H1 (cell line): ENCODE measurements at regions not wholly inside any gene's neighbourhood (a gene's known extent, or its start where the extent isn't known, plus 50 kb on each side); places are given as distances from the start of the nearest gene placed in this dataset.
A peak's percentile ranks its signal among the peaks of the same experiment; 100 is the strongest.

ENCODE experiments used
- CTCF ChIA-PET: fragments of 300-600 bp; sonication (Branson Sonifier 250); formaldehyde crosslinking; loops from one replicate; lab custom pipeline; 2021; ENCODE audit not compliant: partially characterized antibody; lab: Charles Lee
- POLR2A ChIA-PET: fragments of 300-600 bp; sonication (Branson Sonifier 250); formaldehyde crosslinking; loops from one replicate; lab custom pipeline; 2021; ENCODE audit warnings: inconsistent platforms; ENCODE audit not compliant: partially characterized antibody; lab: Charles Lee
- DNase-seq, 2 experiments: peaks; one replicate each; pipeline versions ENCODE4 v3.0.0 to v3.0.0-alpha.2; 2010 to 2022; ENCODE audit warnings: low spot score in 2 of 2, low read depth in 1 of 2, mixed read lengths in 1 of 2
- FAIRE-seq: peaks from 2 replicates; lab custom pipeline; 2011; peaks lifted over from hg19 to GRCh38; lab: Jason Lieb, UNC
- H2AFZ ChIP-seq: 2 replicates; pipeline ENCODE4 v1.8.1; 2012; ENCODE audit warnings: low read length, inconsistent platforms
- H2AK5ac ChIP-seq: 2 replicates; pipeline ENCODE4 v1.6.1; 2013; ENCODE audit warnings: low read depth, low read length
- H2BK120ac ChIP-seq: replicated peaks from 2 replicates; pipeline ENCODE3; 2013; ENCODE audit warnings: low read depth, low read length, inconsistent platforms
- H2BK12ac ChIP-seq: 2 replicates; pipeline ENCODE4 v1.6.1; 2013; ENCODE audit warnings: low read depth, low read length
- H2BK15ac ChIP-seq: 2 replicates; pipeline ENCODE4 v1.6.1; 2013; ENCODE audit warnings: low read length
- H2BK20ac ChIP-seq: 2 replicates; pipeline ENCODE4 v1.6.1; 2013; ENCODE audit warnings: low read length
- H2BK5ac ChIP-seq: 2 replicates; pipeline ENCODE4 v1.6.1; 2013; ENCODE audit warnings: low read depth, low read length
- H3K14ac ChIP-seq: 2 replicates; pipeline ENCODE4 v1.6.1; 2013; ENCODE audit warnings: inconsistent platforms; ENCODE audit not compliant: insufficient read length
- H3K18ac ChIP-seq: 2 replicates; pipeline ENCODE4 v1.6.1; 2013; ENCODE audit warnings: low read length; ENCODE audit errors: extremely low read depth
- H3K23ac ChIP-seq: 2 replicates; pipeline ENCODE4 v1.6.1; 2013; ENCODE audit warnings: inconsistent platforms; ENCODE audit not compliant: insufficient read length
- H3K23me2 ChIP-seq: 2 replicates; pipeline ENCODE4 v1.6.1; 2013; ENCODE audit warnings: low read depth, low read length
- H3K27ac ChIP-seq: 2 replicates; pipeline ENCODE4 v1.6.1; 2011; ENCODE audit warnings: low read depth, low read length, inconsistent platforms
- H3K27me3 ChIP-seq, 4 experiments: replicated peaks in 1 of 4; 1 replicate in 1 of 4; 2 replicates in 3 of 4; pipeline versions ENCODE4 v1.6.1 to v1.8.1; 2011 to 2013; ENCODE audit warnings: low read length in 3 of 4, mild to moderate bottlenecking in 3 of 4, inconsistent platforms in 2 of 4, mixed read lengths in 2 of 4, moderate library complexity in 1 of 4; ENCODE audit not compliant: control insufficient read depth in 3 of 4, insufficient read depth in 3 of 4; ENCODE audit errors: extremely low read depth in 1 of 4
- H3K36me3 ChIP-seq, 4 experiments: 2 replicates each; pipeline versions ENCODE4 v1.6.1 to v1.8.1; 2011 to 2013; ENCODE audit warnings: mild to moderate bottlenecking in 4 of 4, low read length in 3 of 4, moderate library complexity in 2 of 4, control low read depth in 1 of 4, inconsistent platforms in 1 of 4; ENCODE audit not compliant: insufficient read depth in 4 of 4, control insufficient read depth in 2 of 4
- H3K4ac ChIP-seq: replicated peaks from 2 replicates; pipeline ENCODE3; 2013; ENCODE audit warnings: low read length, low read depth, mixed read lengths, inconsistent platforms; ENCODE audit not compliant: insufficient read length
- H3K4me1 ChIP-seq, 4 experiments: replicated peaks in 1 of 4; 1 replicate in 1 of 4; 2 replicates in 3 of 4; pipeline versions ENCODE4 v1.6.1 to v1.8.1; 2011 to 2013; ENCODE audit warnings: low read length in 3 of 4, inconsistent platforms in 2 of 4, mixed read lengths in 1 of 4; ENCODE audit not compliant: insufficient read depth in 4 of 4, control insufficient read depth in 3 of 4
- H3K4me2 ChIP-seq, 2 experiments: 2 replicates each; pipeline versions ENCODE4 v1.6.1 to v1.8.1; 2011 to 2013; ENCODE audit warnings: low read depth in 2 of 2, low read length in 2 of 2, control low read depth in 1 of 2, inconsistent platforms in 1 of 2, mild to moderate bottlenecking in 1 of 2; ENCODE audit not compliant: insufficient read depth in 1 of 2
- H3K4me3 ChIP-seq, 4 experiments: fragments of 200-600, 300-600 bp in 1 of 4; sonication (generic), shearing (Covaris generic), sonication (Bioruptor Twin) in 1 of 4; 2 replicates each; pipeline versions ENCODE4 v1.5.1 to v1.8.1; 2011 to 2016; ENCODE audit warnings: low read length in 4 of 4, low read depth in 3 of 4, control low read depth in 2 of 4, inconsistent platforms in 2 of 4, mild to moderate bottlenecking in 2 of 4, mixed read lengths in 1 of 4, moderate library complexity in 1 of 4; ENCODE audit not compliant: insufficient read depth in 2 of 4; ENCODE audit errors: extremely low read depth in 1 of 4
- H3K56ac ChIP-seq: replicated peaks from 2 replicates; pipeline ENCODE3; 2013; ENCODE audit warnings: low read depth, mild to moderate bottlenecking, mixed read lengths, low read length, inconsistent platforms; ENCODE audit not compliant: insufficient read length
- H3K79me1 ChIP-seq: 2 replicates; pipeline ENCODE4 v1.6.1; 2013; ENCODE audit warnings: low read depth, low read length, control low read depth
- H3K79me2 ChIP-seq, 2 experiments: 2 replicates each; pipeline versions ENCODE4 v1.6.1 to v1.8.1; 2012 to 2013; ENCODE audit warnings: low read length in 2 of 2, mild to moderate bottlenecking in 2 of 2, inconsistent platforms in 1 of 2; ENCODE audit not compliant: insufficient read depth in 2 of 2, control insufficient read depth in 1 of 2
- H3K9ac ChIP-seq, 4 experiments: replicated peaks in 1 of 4; 1 replicate in 1 of 4; 2 replicates in 3 of 4; pipeline versions ENCODE4 v1.6.1 to v1.8.1; 2011 to 2013; ENCODE audit warnings: low read depth in 3 of 4, low read length in 3 of 4, control low read depth in 2 of 4, mild to moderate bottlenecking in 2 of 4, moderate library complexity in 2 of 4, inconsistent platforms in 1 of 4; ENCODE audit errors: extremely low read depth in 1 of 4
- H3K9me3 ChIP-seq, 2 experiments: 2 replicates each; pipeline versions ENCODE4 v1.6.1 to v1.8.1; 2012 to 2013; ENCODE audit warnings: mild to moderate bottlenecking in 2 of 2, moderate library complexity in 2 of 2, control low read depth in 1 of 2, inconsistent platforms in 1 of 2, low read depth in 1 of 2, low read length in 1 of 2, mixed read lengths in 1 of 2; ENCODE audit not compliant: insufficient read depth in 2 of 2
- H4K20me1 ChIP-seq, 2 experiments: replicated peaks in 1 of 2; 2 replicates each; pipeline versions ENCODE3 to v1.8.1; 2011 to 2013; ENCODE audit warnings: inconsistent platforms in 2 of 2, low read length in 2 of 2, mild to moderate bottlenecking in 1 of 2; ENCODE audit not compliant: insufficient read depth in 2 of 2, control insufficient read depth in 1 of 2
- H4K5ac ChIP-seq: 2 replicates; pipeline ENCODE4 v1.6.1; 2013; ENCODE audit warnings: low read length, low read depth, mixed read lengths, inconsistent platforms; ENCODE audit not compliant: insufficient read length
- H4K8ac ChIP-seq: 2 replicates; pipeline ENCODE4 v1.8.0; 2013; ENCODE audit warnings: mild to moderate bottlenecking, moderate library complexity, low read length, inconsistent platforms; ENCODE audit not compliant: insufficient read depth; ENCODE audit errors: extremely low read depth
- H4K91ac ChIP-seq: replicated peaks from 2 replicates; pipeline ENCODE3; 2013; ENCODE audit warnings: low read length, mixed read lengths, inconsistent platforms; ENCODE audit not compliant: insufficient read length
- EP300 ChIP-seq, 2 experiments: IDR thresholded peaks; 1 replicate in 1 of 2; 2 replicates in 1 of 2; pipeline ENCODE4 v1.6.1; 2011 to 2012; ENCODE audit warnings: low read depth in 2 of 2, low read length in 2 of 2, mild to moderate bottlenecking in 2 of 2, borderline replicate concordance in 1 of 2, inconsistent platforms in 1 of 2, moderate library complexity in 1 of 2
- RAD21 ChIP-seq, 2 experiments: IDR thresholded peaks in 1 of 2; conservative IDR thresholded peaks in 1 of 2; 2 replicates each; pipeline ENCODE4 v1.6.1; 2011; ENCODE audit warnings: low read depth in 2 of 2, low read length in 2 of 2, improper control_type of control experiment in 1 of 2, inconsistent platforms in 1 of 2, mild to moderate bottlenecking in 1 of 2, moderate library complexity in 1 of 2
- WGBS, 2 experiments: shearing (Covaris generic) in 1 of 2; methylation state at CpG; one replicate each; pipeline versions ENCODE4 v1.1.6 to v1.1.7; 2013 to 2015; ENCODE audit warnings: low lambda C conversion rate in 2 of 2, mixed read lengths in 2 of 2, inconsistent platforms in 1 of 2, low coverage in 1 of 2, missing lambda C conversion rate in 1 of 2; ENCODE audit not compliant: insufficient replicate concordance in 2 of 2, insufficient coverage in 1 of 2, insufficient read length in 1 of 2; ENCODE audit errors: extremely low coverage in 1 of 2, missing lambda C conversion rate in 1 of 2; 5-methylcytosine and 5-hydroxymethylcytosine counted together

- H4K20me1 ChIP-seq: no peaks in the 10 kb centered on the region
- H3K23me2 ChIP-seq: peaks cover 2% of the 10 kb centered on the region; the same call in 1 of the 2 replicates
- no peak overlapping the region for H3K9ac ChIP-seq
- no peak overlapping the region for H2AFZ ChIP-seq
- H3K18ac ChIP-seq: no peak overlapping the region
- peak overlapping the region; percentile 40; the same call in 1 of the 2 replicates for H2AK5ac ChIP-seq
- H3K27ac ChIP-seq: no peak overlapping the region
- POLR2A ChIA-PET: interaction anchor here (0.6 kb wide), 1 partner anchor 11 kb away, joined by 4 read pairs; no protein-coding TSS in a partner anchor
- H3K4me3 ChIP-seq: no peak overlapping the region
- no peak overlapping the region for H4K5ac ChIP-seq
- H3K23ac ChIP-seq: no peak overlapping the region
- no peak for DNase-seq
- no peaks in the 10 kb centered on the region for H3K36me3 ChIP-seq
- FAIRE-seq: no peak
- no peaks in the 10 kb centered on the region for H3K79me1 ChIP-seq
- H3K9me3 ChIP-seq: no peaks in the 10 kb centered on the region
- no peak overlapping the region for H3K4me2 ChIP-seq
- no peak overlapping the region for H2BK15ac ChIP-seq
- H3K4ac ChIP-seq: no peak overlapping the region
- no peak overlapping the region for H2BK12ac ChIP-seq
- no peak overlapping the region for H3K14ac ChIP-seq
- CTCF ChIA-PET: interaction anchor here (0.7 to 3.0 kb wide), 8 partner anchors 10 to 373 kb away, joined by 3 to 17 read pairs (median 4); no protein-coding TSS in a partner anchor
- no peak overlapping the region for H2BK20ac ChIP-seq
- H3K56ac ChIP-seq: no peak overlapping the region
- H2BK120ac ChIP-seq: no peak overlapping the region
- H4K8ac ChIP-seq: no peak overlapping the region
- no peaks in the 10 kb centered on the region; a peak in 1 of 7 replicates for H3K27me3 ChIP-seq
- TF ChIP-seq EP300 (IDR thresholded peaks at IDR 0.05; ENCODE audit: borderline replicate concordance in 1 of 2, low read depth in 2 of 2, low read length in 2 of 2): no peak
- 0 out of 4 replicates have a peak, but pooled peaks of 1 of the 2 experiments have one; percentile 13 for TF ChIP-seq RAD21 (IDR thresholded peaks at IDR 0.05 in 1 of 2, conservative IDR thresholded peaks at IDR 0.05 in 1 of 2; ENCODE audit: low read depth in 2 of 2, low read length in 2 of 2)
- H3K79me2 ChIP-seq: no peaks in the 10 kb centered on the region
- H4K91ac ChIP-seq: no peak overlapping the region
- no peaks in the 10 kb centered on the region for H3K4me1 ChIP-seq
- no peak overlapping the region for H2BK5ac ChIP-seq
- 87% methylated on average over 8 of the region's 8 CpGs; no CpG with 5 or more reads in 1 of the 2 experiments for WGBS, 2 experiments
Measured at GRCh38 chr11:45398325-45398724, 112.2 kb upstream of the SYT13 start.
